ENCODE measurements at regions not wholly inside any gene's neighbourhood (a gene's known extent, or its start where the extent isn't known, plus 50 kb on each side); places are given as distances from the start of the nearest gene placed in this dataset.

DNA sequence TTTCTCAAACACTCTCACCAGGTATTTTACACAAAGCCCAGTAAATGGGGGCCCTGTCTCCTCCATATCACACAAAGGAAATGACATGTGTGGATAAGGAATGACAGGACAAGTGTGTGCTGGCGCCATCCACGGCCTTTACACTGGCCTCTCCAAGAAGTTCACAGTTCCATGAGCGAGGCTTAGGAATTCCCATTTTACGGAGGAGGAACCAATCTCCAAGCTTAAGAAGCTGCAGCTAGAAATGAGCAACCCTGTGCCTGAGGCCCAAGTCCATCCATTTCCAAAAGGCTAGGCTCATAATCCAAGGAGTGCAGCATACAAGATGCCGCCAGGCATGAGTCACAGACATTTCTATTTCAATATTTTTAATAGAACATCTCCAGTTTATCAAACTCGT is 203.4 kb downstream of the AUH start:
- TF ChIP-seq, protein P1, sequence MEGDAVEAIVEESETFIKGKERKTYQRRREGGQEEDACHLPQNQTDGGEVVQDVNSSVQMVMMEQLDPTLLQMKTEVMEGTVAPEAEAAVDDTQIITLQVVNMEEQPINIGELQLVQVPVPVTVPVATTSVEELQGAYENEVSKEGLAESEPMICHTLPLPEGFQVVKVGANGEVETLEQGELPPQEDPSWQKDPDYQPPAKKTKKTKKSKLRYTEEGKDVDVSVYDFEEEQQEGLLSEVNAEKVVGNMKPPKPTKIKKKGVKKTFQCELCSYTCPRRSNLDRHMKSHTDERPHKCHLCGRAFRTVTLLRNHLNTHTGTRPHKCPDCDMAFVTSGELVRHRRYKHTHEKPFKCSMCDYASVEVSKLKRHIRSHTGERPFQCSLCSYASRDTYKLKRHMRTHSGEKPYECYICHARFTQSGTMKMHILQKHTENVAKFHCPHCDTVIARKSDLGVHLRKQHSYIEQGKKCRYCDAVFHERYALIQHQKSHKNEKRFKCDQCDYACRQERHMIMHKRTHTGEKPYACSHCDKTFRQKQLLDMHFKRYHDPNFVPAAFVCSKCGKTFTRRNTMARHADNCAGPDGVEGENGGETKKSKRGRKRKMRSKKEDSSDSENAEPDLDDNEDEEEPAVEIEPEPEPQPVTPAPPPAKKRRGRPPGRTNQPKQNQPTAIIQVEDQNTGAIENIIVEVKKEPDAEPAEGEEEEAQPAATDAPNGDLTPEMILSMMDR (IDR thresholded peaks at IDR 0.05; ENCODE audit: control extremely low read depth, extremely low read depth, low read depth, missing control alignments), result no peak
- CTCF ChIA-PET, result interaction anchor here (1.2 to 1.4 kb wide), 3 partner anchors 11 to 243 kb away, joined by 3 to 5 read pairs (median 3); no protein-coding TSS in a partner anchor
- POLR2A ChIA-PET, result no interaction called here
- DNase-seq (ENCODE audit: extremely low spot score), result no peak

DNA sequence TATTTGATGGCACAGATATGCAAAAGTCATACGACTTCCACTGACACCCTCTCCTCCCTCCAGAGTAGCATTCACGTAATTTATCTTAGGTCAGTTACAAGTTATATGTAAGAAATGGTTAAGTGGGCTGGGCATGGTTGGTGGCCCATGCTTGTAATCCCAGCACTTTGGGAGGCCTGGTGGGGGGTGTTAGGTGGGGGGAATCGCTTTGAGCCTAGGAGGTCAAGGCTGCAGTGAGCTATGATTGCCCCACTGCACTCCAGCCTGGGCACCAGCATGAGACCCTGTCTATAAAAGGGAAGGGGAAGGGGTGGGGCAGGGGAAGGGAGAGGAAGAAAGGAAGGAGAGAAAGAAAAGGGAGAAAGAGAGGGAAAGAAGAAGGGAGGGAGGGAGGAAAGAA is 202.8 kb downstream of the AUH start:
- CTCF ChIA-PET, result no interaction called here
- POLR2A ChIA-PET, result no interaction called here
- TF ChIP-seq, protein P1 (IDR thresholded peaks at IDR 0.05; ENCODE audit: control extremely low read depth, extremely low read depth, low read depth, missing control alignments), result no peak
- DNase-seq (ENCODE audit: extremely low spot score), result no peak

- POLR2A ChIA-PET, result no interaction called here
- CTCF ChIA-PET, result no interaction called here
- no peak for DNase-seq (ENCODE audit: extremely low spot score)
- TF ChIP-seq, protein P1 (IDR thresholded peaks at IDR 0.05; ENCODE audit: control extremely low read depth, extremely low read depth, low read depth, missing control alignments), result no peak
Observed at GRCh38 chr9:91159664-91160121, 202.0 kb downstream of the AUH start.

DNA sequence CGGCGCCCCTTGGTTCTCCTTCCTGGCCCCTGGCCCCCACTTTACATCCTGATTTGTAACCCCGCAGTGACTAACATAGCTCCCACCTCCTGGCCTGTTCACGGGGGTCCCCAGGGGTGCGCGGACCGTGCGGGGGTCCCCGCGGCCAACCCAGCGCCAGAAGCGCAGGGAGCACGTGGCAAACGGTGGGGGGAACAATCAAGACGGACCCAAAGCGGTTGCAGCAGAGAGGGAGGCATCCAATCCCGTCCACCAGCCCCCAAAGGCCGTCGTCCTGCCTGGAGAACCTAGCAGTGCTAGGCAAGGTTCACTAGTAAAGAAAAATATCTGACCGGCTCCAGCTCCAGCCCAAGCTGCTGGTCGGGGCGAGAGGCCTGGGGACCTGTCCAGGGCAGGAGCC is 201.5 kb downstream of the AUH start:
- TF ChIP-seq, protein P1 (IDR thresholded peaks at IDR 0.05; ENCODE audit: control extremely low read depth, extremely low read depth, low read depth, missing control alignments), result no peak
- DNase-seq (ENCODE audit: extremely low spot score), result no peak
- ChIA-PET CTCF (no interaction called here), POLR2A (no interaction called here)

DNA sequence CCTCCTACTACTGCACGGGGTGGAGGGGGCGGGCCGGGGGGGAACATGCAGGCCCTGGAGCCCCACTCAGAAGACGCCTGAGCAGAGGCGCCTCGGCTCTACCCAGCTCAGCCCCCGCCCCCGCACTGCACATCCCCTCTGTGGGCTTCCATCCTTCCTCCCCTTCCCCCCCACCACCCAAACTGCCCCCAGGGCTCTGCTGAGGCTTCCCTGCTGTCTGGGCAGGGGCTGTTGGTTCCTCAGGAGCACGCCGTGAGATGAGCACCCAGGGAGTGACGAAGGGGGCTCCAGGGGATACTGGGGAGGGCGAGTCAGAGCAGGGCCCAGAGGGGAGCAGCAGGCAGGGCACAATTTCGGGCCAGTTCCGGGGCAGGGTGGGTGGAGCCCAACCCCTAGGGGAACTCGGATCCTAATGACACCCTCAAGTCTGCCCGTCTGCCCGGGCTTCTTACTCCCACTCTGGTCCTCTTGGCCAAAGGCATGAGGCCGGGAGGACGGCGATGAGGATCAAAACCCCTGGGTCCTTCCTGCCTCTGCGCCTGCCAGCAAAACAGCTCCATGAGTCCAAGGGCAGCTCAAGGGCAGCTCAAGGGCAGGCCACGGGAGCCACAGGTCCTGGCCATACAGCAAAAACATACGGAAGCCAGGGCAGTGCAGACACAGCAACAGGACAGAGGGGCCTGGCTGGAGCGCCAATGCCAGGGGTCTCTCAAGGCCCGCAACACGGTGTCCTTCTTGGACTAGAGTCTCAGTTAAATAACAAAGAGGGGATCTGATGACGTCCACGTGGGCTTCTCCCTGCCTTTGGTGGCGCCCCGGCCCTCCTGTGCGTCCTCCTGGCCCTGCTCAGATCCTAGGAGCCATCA is 200.9 kb downstream of the AUH start:
- ChIA-PET POLR2A (no interaction called here), CTCF (interaction anchor here (1.1 kb wide), 1 partner anchor 10 kb away, joined by 4 read pairs; no protein-coding TSS in a partner anchor)
- DNase-seq (ENCODE audit: extremely low spot score), result no peak
- TF ChIP-seq, protein P1 (IDR thresholded peaks at IDR 0.05; ENCODE audit: control extremely low read depth, extremely low read depth, low read depth, missing control alignments), result no peak

GRCh38 chr9:91161465-91162300 is 200.0 kb downstream of the AUH start:
- TF ChIP-seq, protein P1 (IDR thresholded peaks at IDR 0.05; ENCODE audit: control extremely low read depth, extremely low read depth, low read depth, missing control alignments), result no peak
- DNase-seq (ENCODE audit: extremely low spot score), result no peak
- CTCF ChIA-PET, result interaction anchor here (1.1 to 1.4 kb wide), 2 partner anchors 11 to 13 kb away, joined by 4 read pairs; no protein-coding TSS in a partner anchor
- POLR2A ChIA-PET, result no interaction called here

Measured in GM10248 (cell line).